ENCODE measurements at regions not wholly inside any gene's neighbourhood (a gene's known extent, or its start where the extent isn't known, plus 50 kb on each side); places are given as distances from the start of the nearest gene placed in this dataset.

GRCh38 chr13:26117620-26118019, 65.8 kb upstream of the SHISA2 start:
- Mint-ChIP-seq H3K27ac (no peak overlapping the region), H3K9me3 (no peaks in the 10 kb centered on the region), H3K4me1 (ENCODE audit: low read depth) (no peaks in the 10 kb centered on the region), H3K27me3 (peaks cover 12% of the 10 kb centered on the region), H3K36me3 (ENCODE audit: low read depth) (no peaks in the 10 kb centered on the region), H3K4me3 (no peak overlapping the region)
- no peak for ATAC-seq
- CTCF ChIA-PET = no interaction called here
- TF ChIP-seq, protein P1, sequence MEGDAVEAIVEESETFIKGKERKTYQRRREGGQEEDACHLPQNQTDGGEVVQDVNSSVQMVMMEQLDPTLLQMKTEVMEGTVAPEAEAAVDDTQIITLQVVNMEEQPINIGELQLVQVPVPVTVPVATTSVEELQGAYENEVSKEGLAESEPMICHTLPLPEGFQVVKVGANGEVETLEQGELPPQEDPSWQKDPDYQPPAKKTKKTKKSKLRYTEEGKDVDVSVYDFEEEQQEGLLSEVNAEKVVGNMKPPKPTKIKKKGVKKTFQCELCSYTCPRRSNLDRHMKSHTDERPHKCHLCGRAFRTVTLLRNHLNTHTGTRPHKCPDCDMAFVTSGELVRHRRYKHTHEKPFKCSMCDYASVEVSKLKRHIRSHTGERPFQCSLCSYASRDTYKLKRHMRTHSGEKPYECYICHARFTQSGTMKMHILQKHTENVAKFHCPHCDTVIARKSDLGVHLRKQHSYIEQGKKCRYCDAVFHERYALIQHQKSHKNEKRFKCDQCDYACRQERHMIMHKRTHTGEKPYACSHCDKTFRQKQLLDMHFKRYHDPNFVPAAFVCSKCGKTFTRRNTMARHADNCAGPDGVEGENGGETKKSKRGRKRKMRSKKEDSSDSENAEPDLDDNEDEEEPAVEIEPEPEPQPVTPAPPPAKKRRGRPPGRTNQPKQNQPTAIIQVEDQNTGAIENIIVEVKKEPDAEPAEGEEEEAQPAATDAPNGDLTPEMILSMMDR (IDR thresholded peaks at IDR 0.05) = no peak
- intact Hi-C loops (cut with micrococcal nuclease) = no loop called here
- DNase-seq = no peak
- POLR2A ChIA-PET = no interaction called here

- no peak for ATAC-seq
- POLR2A ChIA-PET = no interaction called here
- no peaks in the 10 kb centered on the region for H3K36me3 Mint-ChIP-seq (ENCODE audit: low read depth)
These were observed 61.0 kb upstream of the SHISA2 start for GRCh38 chr13:26112843-26113242.

DNA sequence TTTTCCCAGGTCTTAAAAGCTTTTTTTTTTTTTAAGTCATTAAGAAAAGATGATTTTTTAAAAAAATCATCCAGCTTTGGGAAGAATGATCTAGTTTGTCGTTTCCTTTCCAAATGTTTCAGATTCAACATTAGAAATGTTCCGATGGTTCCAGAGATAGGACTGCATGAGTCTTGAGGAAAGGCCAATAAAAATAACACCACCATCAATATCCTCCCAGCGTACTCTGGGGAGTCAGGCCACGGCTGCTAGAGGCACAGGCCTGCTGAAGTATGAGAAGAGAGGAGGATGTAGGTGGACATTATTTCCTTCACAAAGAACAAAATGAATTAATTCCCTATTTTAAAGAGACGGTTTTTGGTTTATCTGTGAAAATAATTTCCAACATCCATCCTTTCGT, 60.0 kb upstream of the SHISA2 start:
- Mint-ChIP-seq H3K4me1 (ENCODE audit: low read depth) (no peaks in the 10 kb centered on the region), H3K4me3 (no peak overlapping the region), H3K27ac (no peak overlapping the region), H3K36me3 (ENCODE audit: low read depth) (no peaks in the 10 kb centered on the region), H3K9me3 (no peaks in the 10 kb centered on the region), H3K27me3 (peaks cover 8% of the 10 kb centered on the region)
- no peak for DNase-seq
- ATAC-seq = no peak
- intact Hi-C loops (cut with micrococcal nuclease) = no loop called here
- ChIA-PET CTCF (interaction anchor here (1.1 to 1.2 kb wide), 2 partner anchors 17 to 601 kb away, joined by 3 to 5 read pairs; no protein-coding TSS in a partner anchor), POLR2A (no interaction called here)
- TF ChIP-seq, protein P1 (IDR thresholded peaks at IDR 0.05) = no peak

More at GRCh38 chr13:26112843-26113242, 61.0 kb upstream of the SHISA2 start:
- intact Hi-C loops (cut with micrococcal nuclease) = no loop called here
- H3K4me3 Mint-ChIP-seq = no peak overlapping the region
- no peaks in the 10 kb centered on the region for H3K9me3 Mint-ChIP-seq
- no peaks in the 10 kb centered on the region for H3K4me1 Mint-ChIP-seq (ENCODE audit: low read depth)
- CTCF ChIA-PET = no interaction called here
- peaks cover 9% of the 10 kb centered on the region for H3K27me3 Mint-ChIP-seq
- H3K27ac Mint-ChIP-seq = no peak overlapping the region
- no peak for DNase-seq
- TF ChIP-seq, protein P1 (IDR thresholded peaks at IDR 0.05) = no peak

Data from activated CD8-positive, alpha-beta T cell treated with anti-CD3 and anti-CD28 coated beads for 36 hours (primary cell).